ENCODE measurements at regions not wholly inside any gene's neighbourhood (a gene's known extent, or its start where the extent isn't known, plus 50 kb on each side); places are given as distances from the start of the nearest gene placed in this dataset.

- TF ChIP-seq, protein P1, sequence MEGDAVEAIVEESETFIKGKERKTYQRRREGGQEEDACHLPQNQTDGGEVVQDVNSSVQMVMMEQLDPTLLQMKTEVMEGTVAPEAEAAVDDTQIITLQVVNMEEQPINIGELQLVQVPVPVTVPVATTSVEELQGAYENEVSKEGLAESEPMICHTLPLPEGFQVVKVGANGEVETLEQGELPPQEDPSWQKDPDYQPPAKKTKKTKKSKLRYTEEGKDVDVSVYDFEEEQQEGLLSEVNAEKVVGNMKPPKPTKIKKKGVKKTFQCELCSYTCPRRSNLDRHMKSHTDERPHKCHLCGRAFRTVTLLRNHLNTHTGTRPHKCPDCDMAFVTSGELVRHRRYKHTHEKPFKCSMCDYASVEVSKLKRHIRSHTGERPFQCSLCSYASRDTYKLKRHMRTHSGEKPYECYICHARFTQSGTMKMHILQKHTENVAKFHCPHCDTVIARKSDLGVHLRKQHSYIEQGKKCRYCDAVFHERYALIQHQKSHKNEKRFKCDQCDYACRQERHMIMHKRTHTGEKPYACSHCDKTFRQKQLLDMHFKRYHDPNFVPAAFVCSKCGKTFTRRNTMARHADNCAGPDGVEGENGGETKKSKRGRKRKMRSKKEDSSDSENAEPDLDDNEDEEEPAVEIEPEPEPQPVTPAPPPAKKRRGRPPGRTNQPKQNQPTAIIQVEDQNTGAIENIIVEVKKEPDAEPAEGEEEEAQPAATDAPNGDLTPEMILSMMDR (IDR thresholded peaks at IDR 0.05): no peak
- no peak for TF ChIP-seq POLR2A (IDR thresholded peaks at IDR 0.05)
These were observed 111.6 kb downstream of the BLID start for GRCh38 chr11:122004446-122004845.

All from lower leg skin (tissue), 3 donors.